ENCODE measurements at regions not wholly inside any gene's neighbourhood (a gene's known extent, or its start where the extent isn't known, plus 50 kb on each side); places are given as distances from the start of the nearest gene placed in this dataset.
"Not testable (repeated sequence)": the region's sequence is repeated elsewhere in the genome, so short reads cannot be mapped to it uniquely, and the experiment has no call there.

DNA sequence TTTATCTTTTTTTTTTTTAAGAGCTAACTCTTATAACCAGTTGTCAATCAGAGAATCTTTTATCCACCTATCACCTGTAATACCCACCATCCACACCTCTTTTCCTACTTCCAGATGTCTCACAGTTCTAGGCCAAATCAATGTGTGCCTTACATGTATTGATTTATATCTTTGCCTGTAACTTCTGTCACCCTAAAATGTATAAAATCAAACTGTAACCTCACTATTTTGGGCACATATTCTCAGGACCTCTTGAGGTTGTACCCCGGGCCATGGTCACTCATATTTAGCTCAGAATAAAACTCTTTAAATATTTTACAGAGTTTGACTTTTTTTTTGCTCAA, 404.7 kb upstream of the RORB start:
- DNase-seq (no peak), ATAC-seq (no peak)
- Histone ChIP-seq H3K36me3 (no peaks in the 10 kb centered on the region), H3K27me3 (no peaks in the 10 kb centered on the region), H3K4me3 (no peak overlapping the region), H3K9me3 (no peaks in the 10 kb centered on the region), H3K4me1 (no peaks in the 10 kb centered on the region), H3K27ac (no peak overlapping the region)
- intact Hi-C loops (cut with DNase I): no loop called here
- TF ChIP-seq, protein P1, sequence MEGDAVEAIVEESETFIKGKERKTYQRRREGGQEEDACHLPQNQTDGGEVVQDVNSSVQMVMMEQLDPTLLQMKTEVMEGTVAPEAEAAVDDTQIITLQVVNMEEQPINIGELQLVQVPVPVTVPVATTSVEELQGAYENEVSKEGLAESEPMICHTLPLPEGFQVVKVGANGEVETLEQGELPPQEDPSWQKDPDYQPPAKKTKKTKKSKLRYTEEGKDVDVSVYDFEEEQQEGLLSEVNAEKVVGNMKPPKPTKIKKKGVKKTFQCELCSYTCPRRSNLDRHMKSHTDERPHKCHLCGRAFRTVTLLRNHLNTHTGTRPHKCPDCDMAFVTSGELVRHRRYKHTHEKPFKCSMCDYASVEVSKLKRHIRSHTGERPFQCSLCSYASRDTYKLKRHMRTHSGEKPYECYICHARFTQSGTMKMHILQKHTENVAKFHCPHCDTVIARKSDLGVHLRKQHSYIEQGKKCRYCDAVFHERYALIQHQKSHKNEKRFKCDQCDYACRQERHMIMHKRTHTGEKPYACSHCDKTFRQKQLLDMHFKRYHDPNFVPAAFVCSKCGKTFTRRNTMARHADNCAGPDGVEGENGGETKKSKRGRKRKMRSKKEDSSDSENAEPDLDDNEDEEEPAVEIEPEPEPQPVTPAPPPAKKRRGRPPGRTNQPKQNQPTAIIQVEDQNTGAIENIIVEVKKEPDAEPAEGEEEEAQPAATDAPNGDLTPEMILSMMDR (IDR thresholded peaks at IDR 0.05): no peak
- TF ChIP-seq POLR2A (IDR thresholded peaks at IDR 0.05): no peak
- WGBS, 4 donors: 49 to 73% (median 63%) methylated on average over 1 of the region's 1 CpG

DNA sequence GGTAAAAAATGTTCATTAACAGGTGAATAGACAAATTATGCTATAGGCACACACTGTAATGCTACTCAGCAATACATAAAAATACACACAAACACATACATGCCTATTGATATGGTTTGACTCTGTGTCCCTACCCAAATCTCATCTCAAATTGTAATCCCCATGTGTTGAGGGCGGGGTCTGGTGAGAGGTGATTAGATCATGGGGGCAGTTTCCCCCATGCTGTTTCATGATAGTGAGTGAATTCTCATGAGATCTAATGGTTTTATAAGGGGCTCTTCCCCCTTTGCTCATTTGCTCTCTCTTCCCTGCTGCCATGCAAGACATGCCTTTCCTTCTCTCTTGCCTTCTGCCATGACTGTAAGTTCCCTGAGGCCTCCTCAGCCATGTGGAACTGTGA, 403.1 kb upstream of the RORB start:
- ATAC-seq: not testable (repeated sequence)
- WGBS, 4 donors: 68 to 86% (median 82%) methylated on average over 1 of the region's 1 CpG

DNA sequence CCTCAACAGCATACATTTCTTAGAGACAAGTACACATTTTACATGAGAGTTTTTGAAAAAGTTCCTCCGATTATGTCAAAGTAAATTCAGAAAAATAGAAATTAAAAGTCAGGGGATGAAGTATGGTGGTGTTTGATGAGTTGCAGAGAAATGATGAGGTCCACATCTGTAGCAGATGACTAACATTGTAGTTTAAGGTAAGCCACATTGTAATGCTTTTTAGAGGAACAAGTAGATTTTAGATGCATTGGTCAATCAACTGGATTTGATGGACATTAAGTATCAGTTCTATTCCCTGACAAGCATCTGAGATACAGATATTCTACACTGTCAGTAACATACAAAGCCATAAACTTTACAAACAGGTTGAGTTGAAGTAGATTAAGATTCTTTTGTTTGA, 402.4 kb upstream of the RORB start:
- 91 to 92% (median 91%) methylated on average over 1 of the region's 1 CpG for WGBS, 4 donors
- no peaks in the 10 kb centered on the region for H3K4me1 ChIP-seq
- ATAC-seq (no peak), DNase-seq (no peak)
- H3K4me3 ChIP-seq: no peak overlapping the region
- TF ChIP-seq, protein P1 (IDR thresholded peaks at IDR 0.05): no peak
- no peak for TF ChIP-seq POLR2A (IDR thresholded peaks at IDR 0.05)
- no peaks in the 10 kb centered on the region for H3K27me3 ChIP-seq
- intact Hi-C loops (cut with DNase I): no loop called here
- no peaks in the 10 kb centered on the region for H3K9me3 ChIP-seq
- no peaks in the 10 kb centered on the region for H3K36me3 ChIP-seq
- H3K27ac ChIP-seq: no peak overlapping the region

More for the DNA sequence above, 403.1 kb upstream of the RORB start:
- H3K27me3 ChIP-seq; DNase-seq; intact Hi-C loops (cut with DNase I); H3K4me3 ChIP-seq; H3K27ac ChIP-seq; H3K4me1 ChIP-seq; H3K36me3 ChIP-seq; H3K9me3 ChIP-seq: not testable (repeated sequence)

DNA sequence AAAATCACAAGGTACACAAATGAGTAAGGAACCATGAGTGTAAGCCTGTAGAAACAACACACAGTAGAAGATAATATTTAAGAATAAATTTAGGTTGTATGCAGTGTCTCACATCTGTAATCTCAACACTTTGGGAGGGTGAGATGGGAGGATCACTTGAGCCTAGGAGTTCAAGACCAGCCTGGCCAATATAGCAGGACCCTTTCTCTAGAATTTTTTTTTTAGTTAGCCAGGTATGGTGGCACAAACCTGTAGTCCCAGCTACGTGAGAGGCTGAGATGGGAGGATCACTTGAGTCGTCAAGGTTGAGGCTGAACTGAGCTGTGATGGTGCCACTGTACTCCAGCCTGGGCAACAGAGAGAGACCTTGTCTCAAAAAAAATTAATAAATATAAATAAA, 401.2 kb upstream of the RORB start:
- H3K36me3 ChIP-seq: no peaks in the 10 kb centered on the region
- H3K27me3 ChIP-seq: no peaks in the 10 kb centered on the region
- H3K9me3 ChIP-seq: no peaks in the 10 kb centered on the region
- ATAC-seq (no peak), DNase-seq (no peak)
- WGBS, 4 donors: 73 to 85% (median 82%) methylated on average over 2 of the region's 2 CpGs
- no peaks in the 10 kb centered on the region for H3K4me1 ChIP-seq
- no peak overlapping the region for H3K4me3 ChIP-seq
- intact Hi-C loops (cut with DNase I): no loop called here
- no peak overlapping the region for H3K27ac ChIP-seq
- no peak for TF ChIP-seq POLR2A (IDR thresholded peaks at IDR 0.05)
- TF ChIP-seq, protein P1 (IDR thresholded peaks at IDR 0.05): no peak

DNA sequence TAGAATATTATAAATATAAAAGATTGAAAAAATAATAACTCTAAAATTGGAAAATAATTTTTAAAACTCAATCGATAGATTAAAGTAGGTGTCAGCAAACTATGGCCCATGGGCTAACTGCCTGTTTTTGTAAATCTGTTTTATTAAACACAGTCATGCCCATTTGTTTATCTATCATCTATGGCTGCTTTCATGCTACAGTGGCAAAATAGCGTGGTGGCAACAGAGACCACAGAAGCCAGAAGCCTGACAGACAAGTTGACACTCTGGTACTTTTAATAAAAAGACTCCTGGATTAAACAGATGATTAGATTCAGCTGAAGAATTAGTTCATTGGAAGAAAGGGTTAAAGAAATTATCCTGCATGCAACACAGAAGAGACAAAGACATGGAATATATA, 400.7 kb upstream of the RORB start:
- Histone ChIP-seq H3K27ac (no peak overlapping the region), H3K4me3 (no peak overlapping the region), H3K9me3 (no peaks in the 10 kb centered on the region), H3K27me3 (no peaks in the 10 kb centered on the region), H3K36me3 (no peaks in the 10 kb centered on the region), H3K4me1 (no peaks in the 10 kb centered on the region)
- DNase-seq (no peak), ATAC-seq (no peak)
- WGBS, 4 donors: 84 to 92% (median 87%) methylated on average over 2 of the region's 2 CpGs
- TF ChIP-seq, protein P1 (IDR thresholded peaks at IDR 0.05): no peak
- TF ChIP-seq POLR2A (IDR thresholded peaks at IDR 0.05): no peak
- intact Hi-C loops (cut with DNase I): no loop called here

Data from heart left ventricle (tissue), 16 donors.